Activated B cell treated with CpG ODN at 0.5 μM for 24 hours (primary cell): ENCODE measurements at regions not wholly inside any gene's neighbourhood (a gene's known extent, or its start where the extent isn't known, plus 50 kb on each side); places are given as distances from the start of the nearest gene placed in this dataset.
"Not testable (repeated sequence)": the region's sequence is repeated elsewhere in the genome, so short reads cannot be mapped to it uniquely, and the experiment has no call there.

Source experiments
- ATAC-seq: fragments of 200-7000 bp; cut with Tn5 transposase; one replicate; pipeline ENCODE4 v1.10.0; 2021; ENCODE audit warnings: low read depth, mild to moderate bottlenecking, moderate library complexity
- CTCF ChIA-PET: fragments of 350-600 bp; sonication (Branson Sonifier 250); formaldehyde crosslinking; loops from one replicate; lab custom pipeline; 2021; ENCODE audit warnings: antibody characterized with exemption; lab: Charles Lee
- POLR2A ChIA-PET: fragments of 350-600 bp; sonication (Branson Sonifier 250); formaldehyde crosslinking; loops from one replicate; lab custom pipeline; 2021; ENCODE audit warnings: antibody characterized with exemption; lab: Charles Lee
- DNase-seq: peaks from one replicate; pipeline ENCODE4 v3.0.0; 2022
- H3K27ac Mint-ChIP-seq: one replicate; pipeline ENCODE4 v1.8.0; 2020; ENCODE audit warnings: mixed read lengths
- H3K27me3 Mint-ChIP-seq: one replicate; pipeline ENCODE4 v1.8.0; 2021; ENCODE audit warnings: mixed read lengths
- H3K36me3 Mint-ChIP-seq: one replicate; pipeline ENCODE4 v1.8.0; 2021; ENCODE audit warnings: low read depth, mixed read lengths
- H3K4me1 Mint-ChIP-seq: one replicate; pipeline ENCODE4 v1.8.0; 2021; ENCODE audit warnings: mixed read lengths
- H3K4me3 Mint-ChIP-seq: one replicate; pipeline ENCODE4 v1.8.0; 2020; ENCODE audit warnings: mild to moderate bottlenecking, mixed read lengths
- H3K9me3 Mint-ChIP-seq: one replicate; pipeline ENCODE4 v1.8.0; 2020; ENCODE audit warnings: mixed read lengths
- CTCF ChIP-seq: fragments of 200-600 bp; IDR thresholded peaks from one replicate; pipeline ENCODE4 v1.8.0; 2022; ENCODE audit warnings: antibody characterized with exemption, mild to moderate bottlenecking
- intact Hi-C: fragments of 100-400 bp; cut with micrococcal nuclease; formaldehyde crosslinking; loops from one replicate; pipeline ENCODE4 v1.15.1; 2024

DNA sequence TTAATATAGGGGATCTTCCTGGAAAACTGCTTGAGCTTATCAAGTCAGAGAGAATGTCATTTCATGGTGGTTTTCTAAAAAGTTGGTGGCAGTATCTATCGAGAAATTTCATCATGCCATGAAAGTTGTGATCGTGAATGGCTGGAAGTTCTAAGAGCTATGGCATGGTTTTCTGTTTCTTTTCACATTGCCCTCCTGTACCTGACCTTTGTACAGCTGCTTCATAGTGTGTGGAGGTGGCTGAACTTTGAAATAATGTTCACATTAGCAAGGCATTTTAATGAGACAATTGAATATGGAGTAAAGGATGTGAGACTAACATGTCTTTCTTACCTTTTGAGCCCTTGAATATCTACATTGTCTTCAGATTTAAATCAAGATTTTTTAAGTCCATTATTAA, 278.2 kb upstream of the ID4 start:
- intact Hi-C loops = no loop called here
- TF ChIP-seq CTCF = no peak
- Mint-ChIP-seq H3K4me3 (no peak overlapping the region), H3K27ac (no peak overlapping the region), H3K27me3 (no peaks in the 10 kb centered on the region), H3K36me3 (no peaks in the 10 kb centered on the region), H3K9me3 (peaks cover 5% of the 10 kb centered on the region), H3K4me1 (no peaks in the 10 kb centered on the region)
- POLR2A ChIA-PET = interaction anchor here (0.7 kb wide), 1 partner anchor 311 kb away, joined by 5 read pairs; no protein-coding TSS in a partner anchor
- ATAC-seq = no peak
- CTCF ChIA-PET = no interaction called here
- no peak for DNase-seq

DNA sequence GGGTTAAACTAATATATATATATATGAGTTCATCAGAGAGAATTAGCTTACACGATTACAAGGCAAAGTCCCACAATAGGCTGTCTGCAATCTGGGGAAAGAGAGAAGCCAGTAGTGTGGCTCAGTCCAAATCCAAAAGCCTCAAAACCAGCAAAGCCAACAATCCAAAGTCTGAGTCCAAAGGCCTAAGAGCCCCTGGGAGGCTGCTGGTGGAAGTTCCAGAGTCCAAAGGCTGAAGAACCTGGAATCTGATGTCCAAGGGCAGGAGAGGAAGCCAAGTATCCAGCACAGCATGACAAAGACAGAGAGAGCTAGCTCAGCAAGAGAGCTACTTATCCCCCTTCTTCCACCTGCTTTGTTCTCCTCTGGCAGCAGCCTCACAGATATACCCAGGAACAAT, 274.7 kb upstream of the ID4 start:
- intact Hi-C loops = no loop called here
- no peak for TF ChIP-seq CTCF
- ATAC-seq (no peak), DNase-seq (no peak)
- H3K27me3 Mint-ChIP-seq = no peaks in the 10 kb centered on the region
- peaks cover 4% of the 10 kb centered on the region for H3K9me3 Mint-ChIP-seq
- no peaks in the 10 kb centered on the region for H3K4me1 Mint-ChIP-seq
- POLR2A ChIA-PET = no interaction called here
- no peaks in the 10 kb centered on the region for H3K36me3 Mint-ChIP-seq
- CTCF ChIA-PET = no interaction called here
- H3K27ac Mint-ChIP-seq = no peak overlapping the region
- no peak overlapping the region for H3K4me3 Mint-ChIP-seq

GRCh38 chr6:19569563-19569962, 267.6 kb upstream of the ID4 start:
- no peak for TF ChIP-seq CTCF
- H3K4me1 Mint-ChIP-seq = no peaks in the 10 kb centered on the region
- intact Hi-C loops = no loop called here
- no peaks in the 10 kb centered on the region for H3K36me3 Mint-ChIP-seq
- H3K27me3 Mint-ChIP-seq = no peaks in the 10 kb centered on the region
- no peak for DNase-seq
- H3K4me3 Mint-ChIP-seq = no peak overlapping the region
- ChIA-PET POLR2A (no interaction called here), CTCF (no interaction called here)
- no peak overlapping the region for H3K27ac Mint-ChIP-seq
- no peak for ATAC-seq
- peaks cover 1% of the 10 kb centered on the region for H3K9me3 Mint-ChIP-seq

- CTCF ChIA-PET = interaction anchor here (1.0 kb wide), 1 partner anchor 10 kb away, joined by 3 read pairs; no protein-coding TSS in a partner anchor
- ATAC-seq (no peak), DNase-seq (no peak)
- Mint-ChIP-seq H3K27me3 (no peaks in the 10 kb centered on the region), H3K4me3 (no peak overlapping the region), H3K4me1 (no peaks in the 10 kb centered on the region), H3K36me3 (no peaks in the 10 kb centered on the region), H3K27ac (no peak overlapping the region), H3K9me3 (no peaks in the 10 kb centered on the region)
- POLR2A ChIA-PET = no interaction called here
- no peak for TF ChIP-seq CTCF
- intact Hi-C loops = no loop called here
Measured at GRCh38 chr6:19571176-19571575, 266.0 kb upstream of the ID4 start.

DNA sequence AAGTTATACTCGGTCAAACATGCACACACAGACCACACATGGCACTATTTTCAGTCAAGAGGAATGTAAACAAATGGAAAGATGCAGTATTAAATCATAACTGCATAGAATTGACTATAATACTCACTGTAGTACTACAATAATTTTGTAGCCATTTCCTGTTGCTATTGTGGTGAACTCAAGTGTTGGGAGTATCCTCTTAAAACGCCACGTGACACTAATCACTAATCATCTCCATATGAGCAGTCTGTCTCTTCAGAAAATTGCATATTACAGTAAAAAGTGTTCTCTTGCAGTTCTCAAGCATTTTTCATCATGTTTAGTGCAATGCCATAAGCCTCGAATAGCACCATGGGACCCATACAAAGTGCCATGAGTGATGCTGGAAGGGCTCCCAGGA, 258.7 kb upstream of the ID4 start:
- no peak for DNase-seq
- no peak for TF ChIP-seq CTCF
- no peak overlapping the region for H3K27ac Mint-ChIP-seq
- no peaks in the 10 kb centered on the region for H3K4me1 Mint-ChIP-seq
- ATAC-seq = no peak
- peaks cover 13% of the 10 kb centered on the region for H3K9me3 Mint-ChIP-seq
- ChIA-PET CTCF (no interaction called here), POLR2A (no interaction called here)
- no peaks in the 10 kb centered on the region for H3K36me3 Mint-ChIP-seq
- intact Hi-C loops = no loop called here
- H3K4me3 Mint-ChIP-seq = no peak overlapping the region
- no peaks in the 10 kb centered on the region for H3K27me3 Mint-ChIP-seq

DNA sequence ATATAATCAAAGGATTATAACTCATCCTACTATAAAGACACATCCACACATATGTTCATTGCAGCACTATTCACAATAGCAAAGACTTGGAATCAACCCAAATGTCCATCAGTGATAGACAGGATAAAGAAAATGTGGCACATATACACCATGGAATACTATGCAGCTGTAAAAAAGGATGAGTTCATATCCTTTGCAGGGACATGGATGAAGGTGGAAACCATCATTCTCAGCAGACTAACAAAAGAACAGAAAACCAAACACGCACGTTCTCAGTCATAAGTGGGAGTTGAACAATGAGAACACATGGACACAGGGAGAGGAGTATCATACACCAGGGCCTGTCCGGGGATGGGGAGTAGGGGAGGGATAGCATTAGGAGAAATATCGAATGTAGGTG, 253.0 kb upstream of the ID4 start:
- ATAC-seq, POLR2A ChIA-PET, DNase-seq, H3K27me3 Mint-ChIP-seq, H3K36me3 Mint-ChIP-seq, intact Hi-C loops, H3K4me1 Mint-ChIP-seq, H3K27ac Mint-ChIP-seq, H3K4me3 Mint-ChIP-seq, CTCF ChIA-PET: not testable (repeated sequence)
- H3K9me3 Mint-ChIP-seq = peaks cover 12% of the 10 kb centered on the region
